ENCODE measurements at regions not wholly inside any gene's neighbourhood (a gene's known extent, or its start where the extent isn't known, plus 50 kb on each side); places are given as distances from the start of the nearest gene placed in this dataset.

GRCh38 chr2:236653863-236654262 is 84.2 kb downstream of the ACKR3 start:
- TF ChIP-seq POLR2AphosphoS5 (IDR thresholded peaks at IDR 0.05; ENCODE audit: low read depth, low read length) (no peak), POLR2A (IDR thresholded peaks at IDR 0.05; ENCODE audit: low read depth, low read length) (no peak), POU2F2 (IDR thresholded peaks at IDR 0.05; ENCODE audit: low read depth, low read length) (no peak)
